NCI-H82 treated with DMSO at 0.1 percent for 48 hours (cell line): ENCODE measurements at regions not wholly inside any gene's neighbourhood (a gene's known extent, or its start where the extent isn't known, plus 50 kb on each side); places are given as distances from the start of the nearest gene placed in this dataset.
"Not testable (repeated sequence)": the region's sequence is repeated elsewhere in the genome, so short reads cannot be mapped to it uniquely, and the experiment has no call there.

Source experiments
- DNase-seq: peaks from one replicate; lab custom pipeline; 2025; ENCODE audit not compliant: unreplicated experiment; lab: John Stamatoyannopoulos, UW

- DNase-seq, result no peak
These were observed 566.7 kb upstream of the NECTIN3 start for GRCh38 chr3:110504901-110505300.

GRCh38 chr3:110506890-110507289 is 564.7 kb upstream of the NECTIN3 start:
- DNase-seq, result no peak

DNA sequence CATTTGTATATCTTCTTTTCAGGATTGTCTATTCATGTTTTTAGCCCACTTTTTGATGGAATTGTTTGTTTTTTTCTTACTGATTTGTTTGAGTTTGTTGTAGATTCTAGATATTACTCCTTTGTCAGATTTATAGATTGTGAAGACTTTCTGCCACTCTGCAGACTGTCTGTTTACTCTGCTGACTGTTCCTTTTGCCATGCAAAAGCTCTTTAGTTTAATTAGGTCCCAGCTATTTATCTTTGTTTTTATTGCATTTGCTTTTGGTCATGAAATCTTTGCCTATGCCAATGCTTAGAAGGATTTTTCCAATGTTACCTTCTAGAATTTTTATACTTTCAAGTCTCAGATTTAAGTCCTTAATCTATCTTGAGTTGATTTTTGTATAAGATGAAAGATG is 564.0 kb upstream of the NECTIN3 start:
- not testable (repeated sequence) for DNase-seq

GRCh38 chr3:110512961-110513360 is 558.7 kb upstream of the NECTIN3 start:
- DNase-seq, result no peak

DNA sequence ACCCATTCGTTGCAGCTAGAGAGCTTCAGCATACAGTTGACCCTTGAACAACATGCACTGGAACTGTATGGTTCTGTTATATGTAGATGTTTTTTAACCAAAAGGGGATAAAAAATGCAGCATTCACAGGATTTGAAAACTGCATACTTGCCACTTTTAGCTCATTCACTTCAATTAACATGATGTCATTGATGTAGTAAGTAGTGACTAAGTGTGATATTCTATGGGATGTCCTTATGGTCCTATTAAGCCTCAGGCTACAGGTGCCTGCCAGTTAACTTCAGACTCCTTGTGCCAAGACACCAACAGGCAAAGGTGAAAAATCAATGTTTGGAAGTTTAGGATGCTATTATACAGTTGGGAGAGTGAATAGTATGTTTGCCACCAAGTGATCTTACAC is 553.6 kb upstream of the NECTIN3 start:
- no peak for DNase-seq

DNA sequence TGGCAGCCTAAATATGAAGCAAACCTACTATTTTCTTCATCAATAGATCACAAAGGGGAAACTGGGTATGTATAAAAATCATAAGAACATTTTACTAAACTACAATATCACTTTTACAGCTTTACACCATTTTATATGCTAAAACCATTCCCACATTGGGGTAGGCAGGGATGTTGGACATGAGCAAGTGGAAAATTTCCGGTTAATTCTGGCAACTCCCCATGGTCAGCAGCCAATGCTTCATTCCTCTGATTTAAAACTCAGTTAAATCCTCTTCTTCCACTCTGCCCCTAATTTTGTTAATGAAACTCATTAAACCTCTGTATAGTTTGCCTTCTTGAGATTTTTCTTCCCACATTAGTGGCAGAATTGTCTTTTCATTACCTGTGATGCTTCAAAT is 552.5 kb upstream of the NECTIN3 start:
- no peak for DNase-seq

DNA sequence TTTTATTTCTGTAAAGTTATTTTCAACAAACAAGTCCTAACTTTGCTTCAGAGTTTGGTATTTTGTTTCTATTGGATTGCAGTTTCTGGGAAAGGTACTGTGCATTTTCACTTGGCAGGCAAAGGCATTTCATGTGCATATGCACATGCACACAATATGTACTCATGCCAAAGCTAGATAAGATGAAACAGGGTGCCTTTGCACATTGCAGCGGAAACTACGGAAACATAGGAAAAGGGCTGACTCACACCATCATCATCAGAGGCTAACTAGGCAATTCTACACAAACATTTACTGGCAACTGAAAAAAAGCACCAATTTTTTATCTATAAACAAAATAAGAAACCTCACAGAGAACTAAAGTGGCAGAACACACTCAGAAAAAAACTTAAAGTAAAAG is 550.6 kb upstream of the NECTIN3 start:
- DNase-seq, result no peak

GRCh38 chr3:110525558-110526064 is 546.0 kb upstream of the NECTIN3 start:
- DNase-seq, result not testable (repeated sequence)

GRCh38 chr3:110526777-110527727 is 544.6 kb upstream of the NECTIN3 start:
- DNase-seq, result no peak

- DNase-seq, result no peak
These were observed 543.1 kb upstream of the NECTIN3 start for GRCh38 chr3:110528305-110529121.

DNA sequence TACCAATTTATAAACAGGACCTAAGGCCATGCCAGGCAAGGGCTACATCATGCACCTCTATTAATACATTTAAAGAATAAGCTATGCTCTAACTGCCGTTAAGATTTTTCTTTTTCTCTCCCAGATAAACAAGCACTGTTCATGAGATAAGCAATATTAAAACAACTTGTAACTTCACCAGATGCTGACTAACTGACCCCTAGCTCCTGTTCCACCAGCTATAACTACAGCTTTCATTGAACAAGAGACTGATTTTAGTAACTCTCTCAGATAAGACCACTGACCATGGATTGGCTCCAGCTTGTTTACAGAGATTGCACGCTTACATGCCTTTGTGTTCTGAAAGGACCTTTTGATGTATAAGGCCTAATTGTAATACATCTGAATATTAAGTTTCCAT is 540.7 kb upstream of the NECTIN3 start:
- DNase-seq, result no peak

GRCh38 chr3:110533089-110533488 is 538.5 kb upstream of the NECTIN3 start:
- DNase-seq, result no peak

GRCh38 chr3:110542552-110543150 is 529.0 kb upstream of the NECTIN3 start:
- no peak for DNase-seq

DNA sequence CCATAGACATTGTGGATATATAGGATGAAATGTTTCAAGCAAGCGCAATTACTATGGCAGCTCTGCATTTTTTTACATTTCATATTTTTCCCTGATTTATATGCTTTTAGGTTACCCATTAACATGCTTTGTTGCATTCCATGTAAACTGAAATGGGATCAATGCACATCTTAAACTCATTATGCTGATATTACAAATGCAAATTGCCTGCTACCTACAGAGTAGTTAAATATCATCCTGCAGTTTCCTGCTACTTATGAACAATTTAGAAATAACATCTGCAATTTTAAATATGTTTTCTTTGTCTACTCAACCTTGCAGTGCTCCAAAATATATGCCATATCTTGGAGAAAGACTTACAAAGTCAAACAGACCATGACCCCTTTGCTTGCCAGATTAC is 526.9 kb upstream of the NECTIN3 start:
- DNase-seq, result no peak

DNA sequence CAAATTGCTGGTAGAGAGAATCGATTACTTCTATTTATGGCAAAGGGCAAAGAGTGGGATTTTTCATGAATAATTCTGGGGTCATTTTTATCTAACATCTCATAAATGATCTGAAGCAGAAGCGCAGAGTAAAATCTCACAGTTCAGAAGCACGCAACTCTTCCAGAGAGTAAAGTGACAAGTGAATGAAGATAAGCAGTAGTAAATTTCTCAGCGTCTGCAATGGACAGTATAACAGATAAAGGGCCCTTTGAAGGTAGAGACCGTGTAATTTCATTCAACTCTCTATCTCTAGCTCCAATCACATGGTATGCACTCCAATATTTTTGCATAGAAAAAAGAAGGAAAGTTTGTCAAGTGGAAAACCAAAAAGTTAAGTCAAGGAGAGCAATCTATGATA is 521.1 kb upstream of the NECTIN3 start:
- no peak for DNase-seq

GRCh38 chr3:110562621-110563020 is 509.0 kb upstream of the NECTIN3 start:
- DNase-seq, result no peak

DNA sequence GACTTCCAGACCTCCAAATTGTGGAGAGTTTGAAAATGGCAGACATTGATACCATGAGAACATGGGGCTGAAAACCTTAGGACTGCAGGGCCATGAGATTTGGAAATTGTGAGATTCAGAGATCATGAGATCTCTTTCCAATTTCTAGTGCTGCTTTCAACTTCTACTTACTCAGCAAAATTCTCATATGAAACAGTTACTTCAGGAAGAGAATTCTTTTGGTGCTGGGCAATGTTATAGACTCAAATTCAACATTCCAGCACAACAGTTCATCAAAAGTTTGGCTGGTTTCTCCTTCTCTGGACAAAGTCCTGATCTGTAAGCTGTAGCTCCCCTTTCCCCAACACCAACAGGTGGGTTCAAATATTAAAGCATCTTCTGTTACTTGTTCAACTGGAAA is 506.9 kb upstream of the NECTIN3 start:
- DNase-seq, result no peak

- DNase-seq, result no peak
These were observed 504.6 kb upstream of the NECTIN3 start for GRCh38 chr3:110567029-110567428.

- DNase-seq, result no peak
These were observed 503.4 kb upstream of the NECTIN3 start for GRCh38 chr3:110568246-110568645.

DNA sequence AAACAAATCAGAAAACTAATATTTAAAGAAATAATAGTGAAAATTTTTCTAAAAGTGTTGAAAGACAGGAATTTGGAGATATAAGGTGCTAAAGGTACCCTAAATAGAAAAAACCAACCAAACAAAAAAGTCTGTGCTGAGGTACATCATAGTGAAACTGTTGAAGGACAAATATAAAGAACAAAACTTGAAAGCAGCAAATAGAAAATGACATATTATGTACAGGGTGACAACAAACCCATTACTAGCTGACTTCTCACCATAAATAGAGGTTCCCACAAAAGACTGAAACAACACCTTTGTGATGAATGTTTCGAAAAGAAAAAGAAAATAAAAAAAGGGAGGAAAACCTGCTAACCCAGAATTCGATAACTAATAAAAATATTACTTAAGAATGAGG is 502.5 kb upstream of the NECTIN3 start:
- no peak for DNase-seq

GRCh38 chr3:110575702-110576101 is 495.9 kb upstream of the NECTIN3 start:
- no peak for DNase-seq
